CD4-positive, alpha-beta memory T cell (primary cell): ENCODE measurements at regions not wholly inside any gene's neighbourhood (a gene's known extent, or its start where the extent isn't known, plus 50 kb on each side); places are given as distances from the start of the nearest gene placed in this dataset.

Experiments
- CTCF ChIA-PET: fragments of 350-600 bp; sonication (Branson Sonifier 250); formaldehyde crosslinking; loops from one replicate; lab custom pipeline; 2021; ENCODE audit warnings: inconsistent platforms; ENCODE audit not compliant: partially characterized antibody; lab: Charles Lee
- POLR2A ChIA-PET: fragments of 350-600 bp; sonication (Branson Sonifier 250); formaldehyde crosslinking; loops from one replicate; lab custom pipeline; 2021; ENCODE audit not compliant: partially characterized antibody; lab: Charles Lee
- DNase-seq, 5 donors: peaks; one replicate each; pipeline versions ENCODE4 v3.0.0 to v3.0.0-alpha.2; 2020 to 2022; ENCODE audit warnings: mixed read lengths in 1 of 5
- H3K27ac ChIP-seq: one replicate; pipeline ENCODE4 v1.7.0; 2013; ENCODE audit warnings: low read depth, low read length
- H3K27me3 ChIP-seq: 2 replicates; pipeline ENCODE4 v1.7.0; 2013; ENCODE audit warnings: mild to moderate bottlenecking, low read length, moderate library complexity; ENCODE audit not compliant: insufficient read depth
- H3K36me3 ChIP-seq: 2 replicates; pipeline ENCODE4 v1.7.0; 2013; ENCODE audit warnings: mild to moderate bottlenecking, low read length, moderate library complexity; ENCODE audit not compliant: insufficient read depth
- H3K4me1 ChIP-seq: 2 replicates; pipeline ENCODE4 v1.7.0; 2013; ENCODE audit warnings: mild to moderate bottlenecking, low read length, moderate library complexity; ENCODE audit not compliant: insufficient read depth
- H3K4me3 ChIP-seq, 2 donors: one replicate each; pipeline ENCODE4 v1.7.0; 2013; ENCODE audit warnings: low read length in 2 of 2, mild to moderate bottlenecking in 1 of 2
- H3K9me3 ChIP-seq, 2 donors: one replicate each; pipeline ENCODE4 v1.7.0; 2013; ENCODE audit warnings: low read length in 2 of 2, control low read depth in 1 of 2; ENCODE audit not compliant: control insufficient read depth in 1 of 2
- H3K27ac Mint-ChIP-seq, 7 donors: one replicate each; pipeline ENCODE4 v1.8.0; 2020 to 2021; ENCODE audit warnings: mixed read lengths in 7 of 7, mild to moderate bottlenecking in 6 of 7, inconsistent platforms in 3 of 7, moderate library complexity in 3 of 7
- H3K27me3 Mint-ChIP-seq, 2 donors: one replicate each; pipeline ENCODE4 v1.8.0; 2020 to 2021; ENCODE audit warnings: mixed read lengths in 2 of 2
- H3K36me3 Mint-ChIP-seq, 2 donors: one replicate each; pipeline ENCODE4 v1.8.0; 2020 to 2021; ENCODE audit warnings: mixed read lengths in 2 of 2, inconsistent platforms in 1 of 2, mild to moderate bottlenecking in 1 of 2
- H3K4me1 Mint-ChIP-seq, 4 donors: one replicate each; pipeline ENCODE4 v1.8.0; 2020 to 2021; ENCODE audit warnings: mixed read lengths in 4 of 4, mild to moderate bottlenecking in 1 of 4
- H3K4me3 Mint-ChIP-seq, 8 donors: one replicate each; pipeline ENCODE4 v1.8.0; 2020 to 2021; ENCODE audit warnings: mixed read lengths in 8 of 8, mild to moderate bottlenecking in 7 of 8, moderate library complexity in 6 of 8, inconsistent platforms in 3 of 8
- H3K9me3 Mint-ChIP-seq, 8 donors: one replicate each; pipeline ENCODE4 v1.8.0; 2020 to 2021; ENCODE audit warnings: mixed read lengths in 8 of 8, mild to moderate bottlenecking in 5 of 8, inconsistent platforms in 3 of 8, moderate library complexity in 1 of 8
- intact Hi-C: fragments of 100-400 bp; cut with micrococcal nuclease; formaldehyde crosslinking; loops from one replicate; pipeline ENCODE4 v1.15.1; 2023

DNA sequence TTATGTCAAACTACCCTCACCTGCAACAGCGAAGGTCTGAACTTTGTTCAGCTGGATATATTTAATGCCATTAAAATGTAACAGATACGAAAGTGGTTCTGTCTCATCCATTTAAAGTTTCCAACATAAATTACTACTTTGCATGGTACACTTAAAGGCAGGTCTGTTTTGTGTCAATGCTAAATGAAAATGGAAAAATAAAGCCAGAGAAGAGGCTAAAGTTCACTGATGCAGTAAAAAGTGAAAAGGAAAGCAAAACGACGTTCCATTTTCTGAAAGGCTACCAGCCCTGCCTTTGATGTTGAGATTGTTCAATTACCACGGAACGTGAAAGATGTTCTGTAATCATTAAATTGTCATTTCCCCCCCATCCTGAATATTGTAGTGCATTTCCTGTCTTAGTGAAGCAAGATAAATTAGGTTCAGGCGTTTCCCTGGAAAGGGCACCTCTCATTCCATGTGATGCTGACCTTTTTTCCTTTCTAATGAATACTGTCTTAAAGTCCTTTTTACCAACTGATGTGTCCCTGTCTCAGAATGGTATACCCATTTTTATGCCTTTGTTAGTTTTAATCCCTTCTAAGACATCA is 334.7 kb upstream of the JAG1 start:
- Mint-ChIP-seq H3K4me3 (no peak overlapping the region), H3K27me3 (no peaks in the 10 kb centered on the region), H3K36me3 (no peaks in the 10 kb centered on the region), H3K4me1 (no peaks in the 10 kb centered on the region), H3K27ac (no peak overlapping the region), H3K9me3 (peaks cover 0 to 11% (median 6%) of the 10 kb centered on the region in 8 donors)
- H3K4me3 ChIP-seq: no peak overlapping the region
- H3K36me3 ChIP-seq: no peaks in the 10 kb centered on the region
- ChIA-PET POLR2A (no interaction called here), CTCF (no interaction called here)
- H3K9me3 ChIP-seq: no peaks in the 10 kb centered on the region
- H3K27ac ChIP-seq: no peak overlapping the region
- no peaks in the 10 kb centered on the region for H3K27me3 ChIP-seq
- no peaks in the 10 kb centered on the region for H3K4me1 ChIP-seq
- intact Hi-C loops: no loop called here
- no peak for DNase-seq

GRCh38 chr20:11011653-11012052 is 337.9 kb upstream of the JAG1 start:
- H3K27ac ChIP-seq: no peak overlapping the region
- no peaks in the 10 kb centered on the region for H3K36me3 ChIP-seq
- H3K27me3 Mint-ChIP-seq: no peaks in the 10 kb centered on the region
- no peak overlapping the region for H3K4me3 ChIP-seq
- POLR2A ChIA-PET: no interaction called here
- no peak for DNase-seq
- no peaks in the 10 kb centered on the region for H3K9me3 ChIP-seq
- CTCF ChIA-PET: no interaction called here
- no peaks in the 10 kb centered on the region for H3K27me3 ChIP-seq
- intact Hi-C loops: no loop called here
- H3K4me1 ChIP-seq: no peaks in the 10 kb centered on the region
- H3K4me1 Mint-ChIP-seq: no peaks in the 10 kb centered on the region
- no peak overlapping the region for H3K4me3 Mint-ChIP-seq
- H3K27ac Mint-ChIP-seq: no peak overlapping the region
- peaks cover 0 to 7% (median 1%) of the 10 kb centered on the region in 8 donors for H3K9me3 Mint-ChIP-seq
- no peaks in the 10 kb centered on the region for H3K36me3 Mint-ChIP-seq

GRCh38 chr20:11012975-11013374 is 339.2 kb upstream of the JAG1 start:
- intact Hi-C loops: no loop called here
- no peak for DNase-seq
- Mint-ChIP-seq H3K9me3 (peaks cover 0 to 7% (median 1%) of the 10 kb centered on the region in 8 donors), H3K27ac (no peak overlapping the region), H3K4me3 (no peak overlapping the region), H3K36me3 (no peaks in the 10 kb centered on the region), H3K4me1 (no peaks in the 10 kb centered on the region), H3K27me3 (no peaks in the 10 kb centered on the region)
- no peak overlapping the region for H3K27ac ChIP-seq
- H3K4me3 ChIP-seq: no peak overlapping the region
- H3K27me3 ChIP-seq: no peaks in the 10 kb centered on the region
- CTCF ChIA-PET: no interaction called here
- POLR2A ChIA-PET: no interaction called here
- H3K36me3 ChIP-seq: no peaks in the 10 kb centered on the region
- H3K4me1 ChIP-seq: no peaks in the 10 kb centered on the region
- H3K9me3 ChIP-seq: no peaks in the 10 kb centered on the region

GRCh38 chr20:11013801-11014200 is 340.0 kb upstream of the JAG1 start:
- CTCF ChIA-PET: no interaction called here
- Mint-ChIP-seq H3K9me3 (peaks cover 0 to 9% (median 1%) of the 10 kb centered on the region in 8 donors), H3K27ac (no peak overlapping the region), H3K27me3 (no peaks in the 10 kb centered on the region), H3K36me3 (no peaks in the 10 kb centered on the region), H3K4me1 (no peaks in the 10 kb centered on the region), H3K4me3 (no peak overlapping the region)
- Histone ChIP-seq H3K9me3 (no peaks in the 10 kb centered on the region), H3K4me3 (no peak overlapping the region), H3K36me3 (no peaks in the 10 kb centered on the region), H3K27ac (no peak overlapping the region), H3K27me3 (no peaks in the 10 kb centered on the region), H3K4me1 (no peaks in the 10 kb centered on the region)
- intact Hi-C loops: no loop called here
- POLR2A ChIA-PET: no interaction called here
- no peak for DNase-seq

- Histone ChIP-seq H3K9me3 (no peaks in the 10 kb centered on the region), H3K27me3 (no peaks in the 10 kb centered on the region), H3K27ac (no peak overlapping the region), H3K4me3 (no peak overlapping the region), H3K36me3 (no peaks in the 10 kb centered on the region), H3K4me1 (no peaks in the 10 kb centered on the region)
- POLR2A ChIA-PET: no interaction called here
- no peak for DNase-seq
- peaks cover 0 to 2% of the 10 kb centered on the region in 2 donors for H3K27me3 Mint-ChIP-seq
- no peak overlapping the region for H3K4me3 Mint-ChIP-seq
- no peaks in the 10 kb centered on the region for H3K4me1 Mint-ChIP-seq
- CTCF ChIA-PET: no interaction called here
- peaks cover 0 to 12% (median 3%) of the 10 kb centered on the region in 8 donors for H3K9me3 Mint-ChIP-seq
- H3K27ac Mint-ChIP-seq: no peak overlapping the region
- intact Hi-C loops: no loop called here
- H3K36me3 Mint-ChIP-seq: no peaks in the 10 kb centered on the region
These were observed 341.6 kb upstream of the JAG1 start for GRCh38 chr20:11015440-11015839.

DNA sequence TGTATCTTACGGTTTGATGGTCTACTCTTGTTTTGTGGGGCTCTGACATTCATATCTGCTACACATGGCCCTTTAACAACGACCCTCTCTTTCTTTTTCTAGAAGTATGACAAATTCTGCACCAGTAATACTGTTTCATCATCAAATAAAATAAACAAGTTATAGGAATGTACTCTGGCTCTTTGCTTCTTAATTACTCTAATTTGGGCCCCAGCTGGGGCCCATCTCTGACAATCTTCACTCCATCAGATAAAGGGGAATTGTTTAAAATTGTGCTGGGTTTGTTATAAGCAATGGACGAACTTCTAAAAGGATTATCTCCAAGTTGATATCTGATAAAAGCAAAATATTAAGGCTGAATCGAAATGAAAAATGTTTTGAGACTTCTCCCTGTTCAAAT is 343.6 kb upstream of the JAG1 start:
- Histone ChIP-seq H3K36me3 (no peaks in the 10 kb centered on the region), H3K4me1 (no peaks in the 10 kb centered on the region), H3K27me3 (no peaks in the 10 kb centered on the region), H3K27ac (no peak overlapping the region), H3K9me3 (no peaks in the 10 kb centered on the region), H3K4me3 (no peak overlapping the region)
- no peaks in the 10 kb centered on the region for H3K36me3 Mint-ChIP-seq
- CTCF ChIA-PET: no interaction called here
- H3K4me1 Mint-ChIP-seq: no peaks in the 10 kb centered on the region
- peaks cover 0 to 2% of the 10 kb centered on the region in 2 donors for H3K27me3 Mint-ChIP-seq
- no peak overlapping the region for H3K4me3 Mint-ChIP-seq
- H3K27ac Mint-ChIP-seq: no peak overlapping the region
- DNase-seq: no peak
- POLR2A ChIA-PET: no interaction called here
- H3K9me3 Mint-ChIP-seq: peaks cover 0 to 12% (median 3%) of the 10 kb centered on the region in 8 donors
- intact Hi-C loops: no loop called here

GRCh38 chr20:11018668-11019170 is 344.9 kb upstream of the JAG1 start:
- ChIA-PET POLR2A (no interaction called here), CTCF (no interaction called here)
- no peak overlapping the region for H3K27ac Mint-ChIP-seq
- H3K27ac ChIP-seq: no peak overlapping the region
- no peaks in the 10 kb centered on the region for H3K27me3 ChIP-seq
- intact Hi-C loops: no loop called here
- no peak for DNase-seq
- H3K9me3 Mint-ChIP-seq: peaks cover 0 to 16% (median 3%) of the 10 kb centered on the region in 8 donors
- peaks cover 0 to 2% of the 10 kb centered on the region in 2 donors for H3K27me3 Mint-ChIP-seq
- H3K4me1 ChIP-seq: no peaks in the 10 kb centered on the region
- H3K9me3 ChIP-seq: no peaks in the 10 kb centered on the region
- H3K4me3 Mint-ChIP-seq: no peak overlapping the region
- H3K36me3 ChIP-seq: no peaks in the 10 kb centered on the region
- H3K36me3 Mint-ChIP-seq: no peaks in the 10 kb centered on the region
- H3K4me1 Mint-ChIP-seq: no peaks in the 10 kb centered on the region
- H3K4me3 ChIP-seq: no peak overlapping the region
